SK-N-SH (cell line): ENCODE measurements at regions not wholly inside any gene's neighbourhood (a gene's known extent, or its start where the extent isn't known, plus 50 kb on each side); places are given as distances from the start of the nearest gene placed in this dataset.
"Not testable (repeated sequence)": the region's sequence is repeated elsewhere in the genome, so short reads cannot be mapped to it uniquely, and the experiment has no call there.

Experiments
- CTCF ChIA-PET: fragments of 300-600, 350-600 bp; formaldehyde crosslinking; extraction: SDS; loops from one replicate; lab custom pipeline; 2021; lab: Yijun Ruan, JAX
- POLR2A ChIA-PET: fragments of 350-600 bp; sonication (Branson Sonifier 250); formaldehyde crosslinking; extraction: SDS; loops from one replicate; lab custom pipeline; 2020; ENCODE audit warnings: antibody characterized with exemption, inconsistent platforms; lab: Yijun Ruan, JAX
- DNase-seq: peaks from one replicate; pipeline ENCODE4 v3.0.0; 2012
- H2AFZ ChIP-seq: fragments of 200-600 bp; sonication (generic); 2 replicates; pipeline ENCODE4 v1.8.1; 2016; ENCODE audit warnings: antibody characterized with exemption, mild to moderate bottlenecking, low read depth
- H3F3A ChIP-seq: fragments of 200-600 bp; sonication (generic); replicated peaks from 2 replicates; pipeline ENCODE3; 2016; ENCODE audit warnings: antibody characterized with exemption, mild to moderate bottlenecking; ENCODE audit not compliant: insufficient read depth
- H3K27ac ChIP-seq, 2 experiments: fragments of 200-500 bp in 1 of 2; fragments of 200-600 bp in 1 of 2; sonication (Bioruptor generic) in 1 of 2; sonication (generic), shearing (Covaris generic) in 1 of 2; 2 replicates each; pipeline versions ENCODE4 v1.5.1 to v1.6.1; 2014 to 2016; ENCODE audit warnings: low read depth in 2 of 2, inconsistent platforms in 1 of 2, low read length in 1 of 2, mild to moderate bottlenecking in 1 of 2, mixed read lengths in 1 of 2
- H3K27me3 ChIP-seq: fragments of 200-600 bp; sonication (generic), shearing (Covaris generic); 2 replicates; pipeline ENCODE4 v1.6.1; 2016; ENCODE audit warnings: mixed run types; ENCODE audit not compliant: insufficient read depth
- H3K36me3 ChIP-seq, 2 experiments: fragments of 200-500 bp in 1 of 2; fragments of 200-600 bp in 1 of 2; sonication (Bioruptor generic) in 1 of 2; sonication (generic) in 1 of 2; replicated peaks in 1 of 2; 2 replicates each; pipeline versions ENCODE3 to v1.5.1; 2014 to 2016; ENCODE audit warnings: low read length in 1 of 2, mild to moderate bottlenecking in 1 of 2; ENCODE audit not compliant: insufficient read depth in 2 of 2, control insufficient read depth in 1 of 2
- H3K4me1 ChIP-seq, 2 experiments: fragments of 200-500 bp in 1 of 2; fragments of 200-600 bp in 1 of 2; sonication (Bioruptor generic) in 1 of 2; sonication (generic), shearing (Covaris generic) in 1 of 2; 2 replicates each; pipeline versions ENCODE4 v1.5.1 to v1.6.1; 2014 to 2016; ENCODE audit warnings: low read depth in 1 of 2, low read length in 1 of 2, mixed run types in 1 of 2; ENCODE audit not compliant: insufficient read depth in 2 of 2, control insufficient read depth in 1 of 2
- H3K4me2 ChIP-seq: fragments of 200-600 bp; sonication (generic), shearing (Covaris generic); 2 replicates; pipeline ENCODE4 v1.6.1; 2017; ENCODE audit warnings: mixed run types
- H3K4me3 ChIP-seq, 2 experiments: fragments of 200-500 bp in 1 of 2; fragments of 200-600 bp in 1 of 2; sonication (Bioruptor generic) in 1 of 2; sonication (generic), shearing (Covaris generic) in 1 of 2; 2 replicates each; pipeline versions ENCODE4 v1.5.1 to v1.8.1; 2014 to 2016; ENCODE audit warnings: low read depth in 2 of 2, inconsistent platforms in 1 of 2, low read length in 1 of 2, mild to moderate bottlenecking in 1 of 2, mixed read lengths in 1 of 2, moderate library complexity in 1 of 2
- H3K79me2 ChIP-seq: fragments of 200-600 bp; sonication (generic); 2 replicates; pipeline ENCODE4 v1.8.1; 2017; ENCODE audit warnings: mild to moderate bottlenecking; ENCODE audit not compliant: insufficient read depth
- H3K9ac ChIP-seq: fragments of 200-600 bp; sonication (generic); 2 replicates; pipeline ENCODE4 v1.6.1; 2017; ENCODE audit warnings: mixed run types
- H3K9me2 ChIP-seq: fragments of 200-600 bp; sonication (generic); 2 replicates; pipeline ENCODE4 v1.6.1; 2017; ENCODE audit warnings: mixed run types
- H3K9me3 ChIP-seq: fragments of 200-600 bp; sonication (generic); 2 replicates; pipeline ENCODE4 v1.6.1; 2017; ENCODE audit warnings: mixed run types, mild to moderate bottlenecking, moderate library complexity
- H4K20me1 ChIP-seq: fragments of 200-600 bp; sonication (generic); 2 replicates; pipeline ENCODE4 v1.6.1; 2017; ENCODE audit warnings: mild to moderate bottlenecking, mixed run types; ENCODE audit not compliant: insufficient read depth
- CHD2 ChIP-seq: fragments of 150-350 bp; IDR thresholded peaks from 2 replicates; pipeline ENCODE4 v1.6.1; 2018; ENCODE audit warnings: low read length; ENCODE audit not compliant: partially characterized antibody
- ELF1 ChIP-seq: IDR thresholded peaks from 2 replicates; pipeline ENCODE4 v1.4.0; 2012
- EP300 ChIP-seq, 2 experiments: IDR thresholded peaks; 2 replicates each; pipeline versions ENCODE4 v1.4.0 to v1.6.1; 2012; ENCODE audit warnings: borderline replicate concordance in 1 of 2, low read depth in 1 of 2, low read length in 1 of 2
- FOXM1 ChIP-seq: IDR thresholded peaks from 2 replicates; pipeline ENCODE4 v1.4.0; 2012; ENCODE audit warnings: low read depth, mild to moderate bottlenecking
- MXI1 ChIP-seq: IDR thresholded peaks from 2 replicates; pipeline ENCODE4 v1.6.1; 2012; ENCODE audit warnings: mild to moderate bottlenecking, low read depth, low read length, improper control_type of control experiment
- NFIC ChIP-seq: IDR thresholded peaks from 2 replicates; pipeline ENCODE4 v1.4.0; 2012; ENCODE audit warnings: borderline replicate concordance
- RAD21 ChIP-seq: IDR thresholded peaks from 2 replicates; pipeline ENCODE4 v1.6.1; 2012; ENCODE audit warnings: mild to moderate bottlenecking, low read length
- RFX5 ChIP-seq: IDR thresholded peaks from 2 replicates; pipeline ENCODE4 v1.6.1; 2012; ENCODE audit warnings: mild to moderate bottlenecking, improper control_type of control experiment, low read length
- SIN3A ChIP-seq: IDR thresholded peaks from 2 replicates; pipeline ENCODE4 v1.6.1; 2012; ENCODE audit warnings: low read depth, mild to moderate bottlenecking, low read length, moderate library complexity, borderline replicate concordance
- SMC3 ChIP-seq: IDR thresholded peaks from 2 replicates; pipeline ENCODE4 v1.6.1; 2012; ENCODE audit warnings: low read depth, low read length, improper control_type of control experiment
- TAF1 ChIP-seq: IDR thresholded peaks from 2 replicates; pipeline ENCODE4 v1.6.1; 2012; ENCODE audit warnings: low read depth, mild to moderate bottlenecking, low read length, moderate library complexity, borderline replicate concordance
- WGBS: methylation state at CpG from one replicate; pipeline ENCODE4 v1.1.6; 2017; ENCODE audit warnings: low lambda C conversion rate; 5-methylcytosine and 5-hydroxymethylcytosine counted together
- TF ChIP-seq, protein P1 (sequence below): IDR thresholded peaks from 2 replicates; pipeline ENCODE4; 2012
- TF ChIP-seq, protein P2 (sequence below): fragments of 150-350 bp; IDR thresholded peaks from 2 replicates; pipeline ENCODE4 v1.6.1; 2016; ENCODE audit warnings: mild to moderate bottlenecking, low read depth, low read length
- TF ChIP-seq, protein P3 (sequence below): IDR thresholded peaks from 2 replicates; pipeline ENCODE4 v1.6.1; 2012; ENCODE audit warnings: mild to moderate bottlenecking, low read depth, low read length, moderate library complexity
- TF ChIP-seq, protein P4 (sequence below): IDR thresholded peaks from 2 replicates; pipeline ENCODE4 v1.4.0; 2012; ENCODE audit warnings: low read depth, borderline replicate concordance

DNA sequence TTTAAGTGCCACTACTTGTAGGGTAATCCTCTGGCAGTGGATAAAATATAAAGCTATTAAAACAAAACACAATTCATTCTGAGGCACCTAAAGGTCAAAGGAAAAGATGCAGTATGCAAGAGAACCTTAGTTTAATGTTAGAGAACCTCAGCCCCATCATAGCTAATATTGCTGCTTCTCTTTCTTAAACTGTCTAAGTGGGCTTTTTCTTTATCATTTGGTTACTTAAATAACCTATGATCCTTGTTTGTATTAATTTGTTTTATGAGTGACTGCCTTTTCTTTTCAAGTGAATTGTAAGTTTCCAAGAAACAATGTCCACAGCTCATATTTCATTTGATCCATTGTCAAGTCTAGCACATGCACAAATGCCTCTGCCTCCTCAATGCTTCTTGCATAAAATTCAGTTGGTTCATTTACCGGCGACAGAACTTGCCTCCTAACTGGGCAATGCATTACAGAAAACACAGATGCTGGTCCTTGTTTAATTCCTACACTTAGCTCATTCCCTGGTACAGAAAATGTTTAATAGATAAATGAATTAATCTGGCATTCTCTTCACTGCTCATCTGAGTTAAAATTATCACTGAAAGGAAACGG, 1049.8 kb downstream of the OLFM4 start:
- DNase-seq: no peak
- no peak overlapping the region for H2AFZ ChIP-seq
- H3K4me3 ChIP-seq: no peak overlapping the region
- H3K4me2 ChIP-seq: no peak overlapping the region
- 0 out of 2 replicates have a peak, but pooled peaks cover 4% of the 10 kb centered on the region for H3K9me2 ChIP-seq
- no peaks in the 10 kb centered on the region for H4K20me1 ChIP-seq
- ChIA-PET POLR2A (no interaction called here), CTCF (interaction anchor here (1.3 kb wide), 1 partner anchor 296 kb away, joined by 3 read pairs; no protein-coding TSS in a partner anchor)
- no peaks in the 10 kb centered on the region for H3K36me3 ChIP-seq
- H3K27ac ChIP-seq: no peak overlapping the region
- H3K9ac ChIP-seq: no peak overlapping the region
- H3F3A ChIP-seq: no peaks in the 10 kb centered on the region
- H3K9me3 ChIP-seq: peaks cover 14% of the 10 kb centered on the region; the same call in 1 of the 2 replicates
- TF ChIP-seq, protein P1, sequence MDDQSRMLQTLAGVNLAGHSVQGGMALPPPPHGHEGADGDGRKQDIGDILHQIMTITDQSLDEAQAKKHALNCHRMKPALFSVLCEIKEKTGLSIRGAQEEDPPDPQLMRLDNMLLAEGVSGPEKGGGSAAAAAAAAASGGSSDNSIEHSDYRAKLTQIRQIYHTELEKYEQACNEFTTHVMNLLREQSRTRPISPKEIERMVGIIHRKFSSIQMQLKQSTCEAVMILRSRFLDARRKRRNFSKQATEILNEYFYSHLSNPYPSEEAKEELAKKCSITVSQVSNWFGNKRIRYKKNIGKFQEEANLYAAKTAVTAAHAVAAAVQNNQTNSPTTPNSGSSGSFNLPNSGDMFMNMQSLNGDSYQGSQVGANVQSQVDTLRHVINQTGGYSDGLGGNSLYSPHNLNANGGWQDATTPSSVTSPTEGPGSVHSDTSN: no peak
- TF ChIP-seq EP300 (IDR thresholded peaks at IDR 0.05; ENCODE audit: borderline replicate concordance in 1 of 2, low read depth in 1 of 2, low read length in 1 of 2): no peak
- no peak for TF ChIP-seq RFX5
- no peak for TF ChIP-seq NFIC
- no peak for TF ChIP-seq RAD21
- TF ChIP-seq MXI1: no peak
- TF ChIP-seq SMC3: no peak
- TF ChIP-seq ELF1: no peak
- no peak for TF ChIP-seq FOXM1
- no peak for TF ChIP-seq TAF1
- TF ChIP-seq, protein P2, sequence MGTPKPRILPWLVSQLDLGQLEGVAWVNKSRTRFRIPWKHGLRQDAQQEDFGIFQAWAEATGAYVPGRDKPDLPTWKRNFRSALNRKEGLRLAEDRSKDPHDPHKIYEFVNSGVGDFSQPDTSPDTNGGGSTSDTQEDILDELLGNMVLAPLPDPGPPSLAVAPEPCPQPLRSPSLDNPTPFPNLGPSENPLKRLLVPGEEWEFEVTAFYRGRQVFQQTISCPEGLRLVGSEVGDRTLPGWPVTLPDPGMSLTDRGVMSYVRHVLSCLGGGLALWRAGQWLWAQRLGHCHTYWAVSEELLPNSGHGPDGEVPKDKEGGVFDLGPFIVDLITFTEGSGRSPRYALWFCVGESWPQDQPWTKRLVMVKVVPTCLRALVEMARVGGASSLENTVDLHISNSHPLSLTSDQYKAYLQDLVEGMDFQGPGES: no peak
- TF ChIP-seq, protein P3, sequence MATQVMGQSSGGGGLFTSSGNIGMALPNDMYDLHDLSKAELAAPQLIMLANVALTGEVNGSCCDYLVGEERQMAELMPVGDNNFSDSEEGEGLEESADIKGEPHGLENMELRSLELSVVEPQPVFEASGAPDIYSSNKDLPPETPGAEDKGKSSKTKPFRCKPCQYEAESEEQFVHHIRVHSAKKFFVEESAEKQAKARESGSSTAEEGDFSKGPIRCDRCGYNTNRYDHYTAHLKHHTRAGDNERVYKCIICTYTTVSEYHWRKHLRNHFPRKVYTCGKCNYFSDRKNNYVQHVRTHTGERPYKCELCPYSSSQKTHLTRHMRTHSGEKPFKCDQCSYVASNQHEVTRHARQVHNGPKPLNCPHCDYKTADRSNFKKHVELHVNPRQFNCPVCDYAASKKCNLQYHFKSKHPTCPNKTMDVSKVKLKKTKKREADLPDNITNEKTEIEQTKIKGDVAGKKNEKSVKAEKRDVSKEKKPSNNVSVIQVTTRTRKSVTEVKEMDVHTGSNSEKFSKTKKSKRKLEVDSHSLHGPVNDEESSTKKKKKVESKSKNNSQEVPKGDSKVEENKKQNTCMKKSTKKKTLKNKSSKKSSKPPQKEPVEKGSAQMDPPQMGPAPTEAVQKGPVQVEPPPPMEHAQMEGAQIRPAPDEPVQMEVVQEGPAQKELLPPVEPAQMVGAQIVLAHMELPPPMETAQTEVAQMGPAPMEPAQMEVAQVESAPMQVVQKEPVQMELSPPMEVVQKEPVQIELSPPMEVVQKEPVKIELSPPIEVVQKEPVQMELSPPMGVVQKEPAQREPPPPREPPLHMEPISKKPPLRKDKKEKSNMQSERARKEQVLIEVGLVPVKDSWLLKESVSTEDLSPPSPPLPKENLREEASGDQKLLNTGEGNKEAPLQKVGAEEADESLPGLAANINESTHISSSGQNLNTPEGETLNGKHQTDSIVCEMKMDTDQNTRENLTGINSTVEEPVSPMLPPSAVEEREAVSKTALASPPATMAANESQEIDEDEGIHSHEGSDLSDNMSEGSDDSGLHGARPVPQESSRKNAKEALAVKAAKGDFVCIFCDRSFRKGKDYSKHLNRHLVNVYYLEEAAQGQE: no peak
- TF ChIP-seq CHD2: no peak
- no peak for TF ChIP-seq SIN3A
- TF ChIP-seq, protein P4, sequence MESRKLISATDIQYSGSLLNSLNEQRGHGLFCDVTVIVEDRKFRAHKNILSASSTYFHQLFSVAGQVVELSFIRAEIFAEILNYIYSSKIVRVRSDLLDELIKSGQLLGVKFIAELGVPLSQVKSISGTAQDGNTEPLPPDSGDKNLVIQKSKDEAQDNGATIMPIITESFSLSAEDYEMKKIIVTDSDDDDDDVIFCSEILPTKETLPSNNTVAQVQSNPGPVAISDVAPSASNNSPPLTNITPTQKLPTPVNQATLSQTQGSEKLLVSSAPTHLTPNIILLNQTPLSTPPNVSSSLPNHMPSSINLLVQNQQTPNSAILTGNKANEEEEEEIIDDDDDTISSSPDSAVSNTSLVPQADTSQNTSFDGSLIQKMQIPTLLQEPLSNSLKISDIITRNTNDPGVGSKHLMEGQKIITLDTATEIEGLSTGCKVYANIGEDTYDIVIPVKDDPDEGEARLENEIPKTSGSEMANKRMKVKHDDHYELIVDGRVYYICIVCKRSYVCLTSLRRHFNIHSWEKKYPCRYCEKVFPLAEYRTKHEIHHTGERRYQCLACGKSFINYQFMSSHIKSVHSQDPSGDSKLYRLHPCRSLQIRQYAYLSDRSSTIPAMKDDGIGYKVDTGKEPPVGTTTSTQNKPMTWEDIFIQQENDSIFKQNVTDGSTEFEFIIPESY: no peak
- H3K27me3 ChIP-seq: no peaks in the 10 kb centered on the region
- H3K4me1 ChIP-seq: no peaks in the 10 kb centered on the region
- 7% methylated on average over 3 of the region's 3 CpGs for WGBS
- no peaks in the 10 kb centered on the region for H3K79me2 ChIP-seq

DNA sequence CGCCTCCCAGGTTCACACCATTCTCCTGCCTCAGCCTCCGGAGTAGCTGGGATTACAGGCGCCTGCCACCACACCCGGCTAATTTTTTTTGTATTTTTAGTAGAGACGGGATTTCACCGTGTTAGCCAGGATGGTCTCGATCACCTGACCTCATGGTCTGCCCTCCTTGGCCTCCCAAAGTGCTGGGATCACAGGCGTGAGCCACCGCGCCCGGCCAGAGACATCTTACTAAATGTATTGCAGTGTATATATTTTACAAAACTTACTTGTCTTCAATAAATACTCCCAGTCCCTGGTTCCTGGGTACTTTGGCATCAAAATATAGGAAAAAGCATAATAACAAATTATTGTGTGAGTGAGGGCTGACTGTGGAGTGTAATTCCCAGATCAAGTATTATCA, 1053.7 kb downstream of the OLFM4 start:
- WGBS: 38% methylated on average over 11 of the region's 11 CpGs
- H4K20me1 ChIP-seq, H3K4me1 ChIP-seq, H3F3A ChIP-seq, H3K9me3 ChIP-seq, CTCF ChIA-PET, H3K9ac ChIP-seq, H3K4me2 ChIP-seq, H3K27me3 ChIP-seq, H2AFZ ChIP-seq, H3K4me3 ChIP-seq, H3K79me2 ChIP-seq, H3K36me3 ChIP-seq, DNase-seq, POLR2A ChIA-PET, H3K27ac ChIP-seq, H3K9me2 ChIP-seq: not testable (repeated sequence)
